ENCODE measurements at regions not wholly inside any gene's neighbourhood (a gene's known extent, or its start where the extent isn't known, plus 50 kb on each side); places are given as distances from the start of the nearest gene placed in this dataset.
A peak's percentile ranks its signal among the peaks of the same experiment; 100 is the strongest.

DNA sequence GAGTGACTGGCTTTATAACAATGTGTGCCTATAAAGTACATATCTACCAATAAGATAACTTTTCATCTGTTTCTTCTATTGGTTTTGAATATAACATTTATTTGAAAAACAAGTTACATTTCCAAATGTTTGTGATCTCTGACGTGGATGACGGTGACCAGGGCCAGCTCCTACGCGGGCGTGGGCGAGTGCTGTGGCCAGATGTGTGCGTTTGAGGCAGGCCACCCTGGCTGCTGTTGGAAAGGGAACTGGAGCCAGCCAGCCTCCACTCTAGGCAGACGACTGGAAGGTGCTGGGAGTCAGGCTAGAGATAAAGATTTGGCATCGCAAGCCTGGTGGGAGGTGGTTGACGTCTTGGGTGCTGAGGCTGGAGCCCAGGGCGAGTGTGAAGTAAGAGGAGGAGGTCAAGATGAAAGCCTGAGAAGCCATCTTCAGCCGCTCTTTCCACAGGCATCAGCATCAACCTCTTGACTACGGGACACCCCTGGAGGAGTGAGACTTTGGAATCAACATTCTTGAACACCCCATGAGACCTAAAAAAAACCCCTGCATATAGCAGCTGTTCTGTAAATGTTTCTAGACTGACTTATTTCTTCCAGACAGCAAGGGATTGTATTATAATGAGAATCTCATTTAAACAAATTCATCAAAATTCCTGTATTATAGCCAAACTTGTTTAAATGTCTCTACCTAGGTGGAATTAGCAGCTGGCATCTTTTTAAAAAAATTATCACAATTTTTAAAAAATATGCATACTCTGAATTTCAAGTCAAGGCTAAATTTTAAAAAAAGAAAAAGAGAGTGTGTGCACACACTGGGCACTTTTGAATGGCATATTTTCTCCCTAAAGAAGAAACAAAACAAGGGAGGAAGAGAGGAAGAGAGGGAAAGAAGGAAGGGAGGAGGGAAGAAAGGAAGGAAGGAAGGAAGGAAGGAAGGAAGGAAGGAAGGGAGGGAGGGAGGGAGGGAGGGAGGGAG, 112.5 kb upstream of the SLC44A3 start:
- no peak for DNase-seq

DNA sequence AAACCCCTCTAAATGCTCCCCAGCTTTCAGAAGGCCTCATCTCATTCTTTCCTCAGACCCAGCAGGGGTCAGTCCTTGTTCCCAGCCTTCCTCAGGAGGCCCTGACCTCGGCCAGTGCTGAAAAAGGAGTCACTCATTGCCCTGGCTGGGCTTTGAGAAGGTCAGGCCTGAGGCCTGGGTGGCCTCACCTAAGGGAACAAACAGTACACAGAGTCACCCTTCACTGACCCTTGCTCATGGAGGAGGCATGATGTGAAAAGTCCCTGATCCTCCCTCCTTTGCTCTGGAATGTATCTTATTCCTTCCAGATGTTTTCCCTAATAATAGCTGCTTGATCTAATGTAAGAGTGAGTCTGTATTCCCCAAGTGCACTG, 117.7 kb upstream of the SLC44A3 start:
- DNase-seq = no peak

DNA sequence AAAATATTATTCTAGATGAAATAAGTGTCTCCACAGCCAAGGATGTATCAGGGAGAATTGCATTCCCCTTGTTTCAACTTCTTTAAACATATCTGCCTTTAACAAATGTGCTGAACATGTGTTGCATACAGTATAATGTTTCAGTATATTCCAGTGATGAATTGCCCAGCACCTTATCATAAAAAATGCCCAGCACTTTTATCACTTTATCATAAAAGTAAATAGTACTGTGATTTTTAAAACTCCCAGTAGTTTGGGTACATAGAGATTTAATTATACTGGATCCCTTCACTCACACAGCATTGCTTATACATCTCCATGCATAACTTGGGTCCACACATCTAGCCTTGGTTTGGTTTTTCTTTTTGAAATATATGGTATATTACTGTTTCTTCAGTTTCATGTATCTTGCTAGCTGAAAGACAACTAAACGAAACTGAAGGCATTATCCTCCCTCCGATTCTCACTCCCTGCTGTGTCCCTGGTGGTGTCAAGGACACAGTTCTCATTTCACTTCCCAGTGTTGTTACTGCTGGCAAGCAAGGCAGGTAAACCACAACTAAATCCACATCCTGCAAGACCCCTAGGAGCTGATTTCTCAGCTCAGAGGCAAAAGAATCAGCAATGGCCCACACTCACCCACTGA, 118.2 kb upstream of the SLC44A3 start:
- no peak for DNase-seq

DNA sequence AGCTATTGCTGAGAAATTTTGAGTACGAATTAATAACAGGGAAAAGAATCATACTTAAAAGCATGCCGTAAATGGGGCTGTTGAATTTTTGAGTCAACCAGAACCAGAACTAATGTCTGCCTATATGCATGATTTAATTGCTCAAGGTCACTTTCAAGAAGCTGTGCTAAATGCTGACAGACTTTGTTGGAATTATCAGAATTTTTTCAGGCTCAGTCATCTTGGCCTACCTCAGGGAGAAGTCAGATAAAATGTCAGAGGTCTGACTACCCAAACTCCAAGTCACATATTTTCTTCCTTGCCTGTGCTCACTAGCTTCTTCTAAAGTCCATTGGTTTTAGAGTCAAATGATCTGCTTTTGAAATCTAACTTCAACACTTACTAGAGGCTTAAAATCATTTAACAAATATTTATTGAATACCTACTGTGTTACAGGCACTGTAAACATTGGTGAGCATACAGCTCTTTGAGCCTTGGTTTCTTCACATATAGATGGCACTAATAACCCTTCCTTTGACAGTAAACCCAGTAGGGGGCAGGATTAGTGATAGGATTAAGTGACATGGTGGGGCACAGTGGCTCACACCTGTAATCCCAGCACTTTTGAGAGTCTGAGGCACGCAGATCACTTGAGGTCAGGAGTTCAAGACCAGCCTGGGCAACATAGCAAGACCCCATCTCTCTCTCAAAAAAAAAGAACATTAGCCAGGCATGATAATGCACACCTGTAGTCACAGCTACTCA, 121.2 kb upstream of the SLC44A3 start:
- DNase-seq = peak; percentile 33

DNA sequence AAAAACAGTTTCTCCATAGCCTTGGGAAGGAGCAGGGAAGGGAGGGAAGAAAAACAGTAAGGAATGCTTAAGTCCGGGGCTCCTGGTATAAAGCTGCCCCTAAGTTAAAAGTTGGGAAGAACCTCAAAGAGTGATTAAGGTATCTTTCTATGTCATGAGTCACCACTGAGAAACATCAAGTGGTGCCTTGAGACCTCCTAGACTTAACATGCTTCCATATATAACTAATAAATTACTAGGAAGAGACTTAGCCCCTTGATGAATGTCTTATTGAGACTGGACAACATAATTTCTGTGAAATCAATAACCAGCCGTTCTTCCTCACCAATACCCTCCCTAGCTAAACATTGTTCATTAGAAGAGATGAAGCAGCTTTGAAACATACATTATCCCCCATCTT, 121.8 kb upstream of the SLC44A3 start:
- DNase-seq = peak; percentile 43

DNA sequence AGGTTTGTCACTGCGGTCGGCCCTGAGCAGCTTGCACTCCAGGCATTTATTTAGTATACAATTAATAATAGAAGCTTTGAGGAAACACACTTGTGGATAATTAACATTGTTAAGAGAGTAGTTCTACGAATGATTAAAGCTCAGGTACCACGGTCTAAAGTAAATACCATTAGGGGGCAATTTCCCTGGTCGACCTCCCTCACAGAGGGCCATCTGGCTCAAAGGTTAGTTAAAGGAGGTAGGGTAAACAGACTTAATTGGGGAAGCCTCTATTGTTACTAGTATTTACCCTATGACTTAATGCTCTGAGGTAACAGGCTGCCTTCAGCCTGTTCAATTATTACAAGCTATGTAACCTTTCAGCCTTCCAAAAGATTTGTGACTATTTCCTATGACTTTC, 122.3 kb upstream of the SLC44A3 start:
- peak; percentile 84 for DNase-seq

DNA sequence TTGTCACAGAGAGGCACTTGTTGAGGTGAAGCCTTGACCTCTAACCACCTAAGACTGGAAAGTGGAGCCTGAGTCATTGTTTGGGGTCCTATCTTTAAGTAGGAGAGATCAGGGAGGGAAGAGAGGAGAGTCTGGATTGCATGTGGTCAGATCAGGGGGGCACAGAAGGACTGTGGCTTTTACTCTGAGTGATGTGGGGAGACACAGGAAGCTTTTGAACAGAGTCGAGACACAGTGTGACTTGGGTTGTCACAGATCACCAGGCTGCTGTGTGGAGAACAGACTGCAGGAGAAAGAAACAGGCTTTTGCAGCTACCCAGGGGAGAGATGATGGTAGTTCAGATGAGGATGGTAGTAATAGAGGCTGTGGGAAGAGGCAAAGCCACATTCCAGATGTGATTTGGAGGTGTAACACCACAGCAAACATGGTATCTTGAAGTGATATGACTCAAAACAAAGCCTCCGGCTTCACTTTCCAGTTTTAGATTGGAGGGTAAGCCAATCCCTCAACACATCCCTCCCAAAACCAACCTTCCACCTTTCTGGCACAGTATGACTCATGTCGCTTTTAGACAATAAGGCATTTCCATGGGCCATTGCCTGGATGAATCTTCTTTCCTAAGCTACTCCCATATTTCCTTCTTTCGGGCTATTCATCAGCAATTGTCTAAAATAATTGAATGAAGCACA, 125.8 kb upstream of the SLC44A3 start:
- no peak for DNase-seq

DNA sequence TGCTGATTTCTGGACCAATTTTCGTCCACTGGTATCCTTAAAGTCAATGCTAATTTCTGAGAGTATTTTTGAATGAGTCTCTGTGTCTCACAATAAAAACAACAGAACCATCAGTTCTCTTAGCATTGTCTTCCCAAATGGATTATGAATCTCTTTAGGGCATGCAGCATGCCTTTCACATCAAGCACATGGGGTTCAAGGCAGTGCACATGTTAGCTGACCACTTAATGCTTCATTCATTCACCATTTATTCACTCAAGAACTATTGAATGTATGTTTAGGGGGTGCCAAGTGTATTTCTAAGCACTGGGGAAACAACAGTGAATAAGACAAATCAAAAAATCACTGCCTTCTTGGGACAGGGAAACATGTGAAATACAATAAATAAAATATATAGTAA, 126.7 kb upstream of the SLC44A3 start:
- DNase-seq = no peak

DNA sequence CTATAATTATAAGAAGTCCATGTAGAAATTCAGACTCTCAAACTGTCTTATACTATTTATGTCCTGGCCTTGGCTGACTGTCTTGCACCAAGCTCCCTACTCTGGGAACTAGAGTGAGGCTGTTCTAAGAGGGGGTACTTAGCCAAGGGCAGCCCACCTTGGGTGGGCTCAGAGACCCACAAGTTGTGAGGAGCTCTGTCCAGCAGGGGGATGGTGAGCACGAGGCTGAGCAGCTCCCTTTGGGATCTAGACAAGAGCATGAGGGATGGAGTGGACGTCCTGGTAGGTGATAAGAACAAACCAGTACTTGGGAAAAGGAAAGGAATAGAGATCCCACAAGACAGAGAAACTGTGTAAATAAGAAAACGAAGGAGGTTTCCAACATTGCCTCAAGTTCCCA, 127.1 kb upstream of the SLC44A3 start:
- DNase-seq = no peak

DNA sequence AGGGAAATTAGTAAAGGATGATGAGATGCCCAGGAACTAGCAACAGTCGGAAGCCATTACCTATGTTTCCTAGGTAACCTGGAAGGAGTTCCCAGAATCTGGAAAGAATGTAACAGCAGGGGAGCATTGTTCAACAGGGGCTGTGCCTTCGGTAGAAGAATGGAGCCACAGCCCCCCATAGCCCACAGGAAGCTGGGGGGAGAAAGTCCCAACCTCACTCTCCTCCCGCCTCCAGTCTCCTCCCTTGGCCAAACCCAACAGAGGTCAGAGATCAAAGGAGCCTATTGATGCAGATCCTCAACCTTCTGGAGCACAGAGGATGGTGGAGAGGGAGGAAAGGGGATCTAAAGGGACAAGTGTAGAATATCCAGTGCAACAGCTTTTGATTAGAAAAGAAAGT, 131.5 kb upstream of the SLC44A3 start:
- no peak for DNase-seq

DNA sequence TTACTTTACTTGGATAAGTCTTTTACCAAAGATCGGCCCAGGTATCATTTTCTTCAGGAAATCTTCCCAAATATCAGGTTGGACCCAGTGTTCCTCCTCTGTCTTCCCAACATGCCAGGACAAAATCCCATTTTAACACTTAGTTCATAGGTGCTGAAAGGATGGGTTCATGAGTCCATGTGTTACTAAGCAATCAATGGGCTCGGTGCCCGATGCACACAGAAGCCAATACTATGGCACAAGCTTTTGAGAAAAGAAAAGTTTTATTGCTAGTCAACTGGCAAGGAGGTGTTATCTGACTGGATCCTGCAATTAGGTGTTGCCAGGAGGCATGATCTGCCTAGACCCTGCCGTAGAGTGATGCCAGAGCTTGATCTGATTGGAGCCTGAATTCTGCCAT, 133.3 kb upstream of the SLC44A3 start:
- DNase-seq = no peak

DNA sequence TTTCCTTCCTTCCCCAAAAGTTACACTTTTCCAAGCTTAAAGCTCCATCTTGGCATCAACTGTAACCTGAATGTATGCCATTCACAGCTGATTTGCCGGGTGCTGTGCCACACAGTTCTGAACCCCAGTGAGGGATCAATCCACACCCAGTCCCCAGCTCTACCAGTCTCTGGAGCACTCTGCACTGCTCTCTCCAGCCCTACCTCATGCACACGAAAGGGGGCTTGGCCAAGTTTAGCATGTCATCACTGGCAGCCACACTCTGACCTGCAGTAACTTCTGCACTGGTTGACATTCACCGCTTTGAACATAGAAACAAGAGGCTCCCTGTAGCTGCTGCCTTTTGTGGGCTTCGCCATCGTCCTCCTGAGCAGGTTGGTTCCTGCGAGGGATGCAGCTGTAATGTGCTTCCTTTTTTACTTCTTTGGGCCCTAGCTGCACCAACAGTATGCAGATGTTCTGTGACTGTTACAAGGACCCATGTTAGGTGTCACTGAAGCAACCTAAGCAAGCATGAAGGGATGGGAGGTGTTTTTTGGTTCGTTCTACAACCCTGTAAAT, 135.4 kb upstream of the SLC44A3 start:
- no peak for DNase-seq

DNA sequence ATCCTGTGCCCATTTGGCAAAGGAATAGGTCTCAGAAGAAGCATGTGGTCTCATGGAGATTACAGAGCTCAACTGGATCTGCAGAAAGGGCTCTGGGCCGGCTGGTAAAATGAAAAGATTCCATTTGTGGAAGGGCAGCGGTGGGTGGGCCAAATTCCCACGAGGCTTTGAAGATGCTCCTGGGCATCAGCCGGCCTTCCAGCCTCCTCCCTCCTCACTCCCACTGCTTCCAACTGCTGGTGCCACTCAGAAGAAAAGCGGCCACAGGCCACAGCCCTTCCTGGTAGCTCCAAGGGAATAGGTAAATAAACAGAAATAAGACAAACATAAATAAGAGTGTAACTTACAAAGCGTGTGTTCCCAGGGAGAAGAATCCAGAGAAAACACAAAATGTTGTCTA, 136.3 kb upstream of the SLC44A3 start:
- DNase-seq = no peak

DNA sequence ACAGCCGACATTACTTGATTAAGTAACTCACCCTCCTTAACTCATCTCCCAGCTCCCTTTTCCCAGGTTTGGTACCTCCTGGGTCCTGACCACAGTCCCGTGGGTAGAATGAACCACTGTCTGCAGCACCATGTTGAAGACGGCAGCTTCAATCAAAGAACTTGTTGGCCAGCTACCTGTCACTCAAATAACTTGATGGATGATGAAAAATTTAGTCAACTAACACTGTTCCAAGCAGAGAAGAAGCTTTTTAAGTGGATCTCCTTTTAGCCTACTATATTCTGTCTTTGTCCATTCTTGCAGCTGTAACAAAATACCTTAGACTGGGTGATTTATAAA, 138.4 kb upstream of the F3 start:
- no peak for DNase-seq

DNA sequence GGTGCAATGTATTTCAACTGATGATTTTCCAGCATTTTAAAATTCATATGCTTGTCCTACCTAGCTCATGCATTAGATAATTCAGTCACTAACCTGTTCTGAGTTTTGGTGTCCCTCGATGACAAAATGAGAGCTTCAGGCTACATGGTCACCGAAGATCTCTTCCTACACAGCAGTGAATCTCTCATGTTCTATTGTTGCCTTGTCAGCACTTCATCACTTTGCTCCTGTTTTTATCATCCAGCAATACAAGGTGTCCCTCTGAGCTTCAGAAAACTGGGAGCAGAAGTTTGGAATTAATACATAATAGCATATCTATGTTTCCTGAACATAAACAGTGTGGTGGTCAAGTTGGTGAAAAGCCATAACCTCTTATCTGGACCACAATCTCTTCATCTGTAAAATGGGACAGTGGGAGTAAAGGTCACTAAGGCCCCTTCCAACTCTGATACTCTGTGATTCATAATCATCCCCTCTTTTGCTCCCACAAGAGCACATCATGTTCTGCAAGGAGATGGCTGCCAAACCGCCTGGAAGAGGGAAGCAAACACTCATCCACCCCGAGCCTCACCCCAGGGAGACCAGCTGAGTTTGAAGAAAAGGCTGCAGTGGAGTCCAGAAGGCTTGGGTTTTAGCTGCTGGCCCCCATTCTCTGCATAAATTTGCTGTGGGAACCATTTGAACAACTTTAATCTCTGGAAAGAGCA, 137.9 kb upstream of the F3 start:
- DNase-seq = no peak

DNA sequence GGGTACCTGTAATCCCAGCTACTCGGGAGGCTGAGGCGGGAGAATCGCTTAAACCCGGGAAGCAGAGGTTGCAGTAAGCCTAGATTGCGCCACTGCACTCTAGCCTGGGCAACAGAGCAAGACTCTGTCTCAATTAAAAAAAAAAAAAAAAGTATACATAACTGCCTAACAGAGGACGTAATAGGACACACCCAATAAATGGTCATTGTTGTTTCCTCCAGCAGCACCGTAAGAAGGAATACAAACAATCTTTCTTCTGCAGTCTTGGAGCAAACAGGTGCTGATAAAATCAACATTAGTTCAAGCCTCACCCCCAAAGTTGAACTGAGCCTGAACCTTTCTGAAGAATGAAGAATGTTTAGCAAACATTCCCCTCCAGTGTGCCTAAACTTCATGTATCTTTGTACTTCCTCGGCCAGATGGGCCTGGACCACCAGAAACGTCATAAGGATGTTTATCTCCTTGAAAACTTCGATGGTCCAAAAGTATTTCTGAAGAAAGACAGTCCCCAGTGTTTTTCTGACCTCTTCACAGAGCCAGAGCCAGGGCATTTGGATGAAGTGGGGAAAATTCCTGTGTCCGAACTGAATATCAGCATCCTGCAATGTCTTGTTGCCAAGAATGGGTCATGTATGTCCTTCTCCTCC, 136.8 kb upstream of the F3 start:
- DNase-seq = no peak

DNA sequence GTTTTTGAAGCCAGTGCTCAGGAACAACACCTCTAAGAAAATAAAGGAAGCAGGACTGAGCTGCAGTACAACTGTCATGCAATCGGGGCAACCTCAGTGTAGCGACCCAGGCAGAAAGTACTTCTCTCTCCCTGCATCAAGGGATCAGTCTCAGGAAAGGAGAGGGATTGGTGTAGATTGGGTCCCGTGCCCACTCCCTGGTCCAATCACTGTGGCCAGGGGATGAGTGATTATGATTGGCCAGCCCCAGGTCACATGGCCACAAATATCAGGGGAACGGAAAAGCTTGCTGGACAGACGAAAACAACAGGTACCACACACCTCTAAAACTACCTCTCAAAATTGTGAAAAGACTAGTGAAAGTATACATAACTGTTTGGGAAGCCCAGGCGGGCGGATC, 136.2 kb upstream of the F3 start:
- no peak for DNase-seq

DNA sequence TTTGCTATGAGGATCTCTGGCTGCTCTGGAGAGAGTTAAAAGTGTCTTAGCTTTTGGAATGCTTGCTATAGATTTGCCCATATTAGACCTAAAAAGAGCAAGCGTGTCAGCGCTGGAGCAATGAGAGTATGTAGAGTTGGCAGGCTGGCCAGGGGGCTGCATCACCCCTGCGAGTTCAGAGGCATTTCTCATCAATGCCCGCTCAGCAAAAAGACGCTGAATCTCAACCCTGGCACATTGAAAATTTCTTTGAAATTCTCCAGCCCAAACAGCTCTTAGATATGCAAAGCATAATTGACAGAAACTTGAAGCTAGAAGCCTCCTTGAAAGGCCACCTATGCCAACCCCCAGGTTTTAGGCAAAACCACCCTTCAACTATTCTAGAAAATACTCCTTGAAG, 135.5 kb upstream of the F3 start:
- no peak for DNase-seq

DNA sequence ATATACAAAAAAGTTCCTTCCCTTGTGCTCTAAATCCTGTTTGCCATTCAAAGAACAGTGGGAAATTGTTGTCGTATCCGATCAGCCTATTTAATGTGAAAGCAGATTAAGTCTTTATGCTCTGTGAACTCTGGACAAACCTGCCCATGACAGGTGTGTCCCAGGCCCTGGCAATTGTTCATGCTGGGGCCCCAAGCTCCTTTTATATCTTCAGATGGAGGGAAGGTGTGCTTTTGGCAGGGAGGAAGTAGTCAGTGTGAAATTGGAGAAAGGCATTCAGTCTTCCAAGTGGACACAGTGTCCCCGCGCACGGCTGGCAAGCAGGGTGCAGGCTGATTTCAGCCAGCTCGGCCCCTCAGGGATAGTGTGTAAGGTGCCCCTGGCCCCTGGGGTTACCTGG, 135.1 kb upstream of the F3 start:
- no peak for DNase-seq

DNA sequence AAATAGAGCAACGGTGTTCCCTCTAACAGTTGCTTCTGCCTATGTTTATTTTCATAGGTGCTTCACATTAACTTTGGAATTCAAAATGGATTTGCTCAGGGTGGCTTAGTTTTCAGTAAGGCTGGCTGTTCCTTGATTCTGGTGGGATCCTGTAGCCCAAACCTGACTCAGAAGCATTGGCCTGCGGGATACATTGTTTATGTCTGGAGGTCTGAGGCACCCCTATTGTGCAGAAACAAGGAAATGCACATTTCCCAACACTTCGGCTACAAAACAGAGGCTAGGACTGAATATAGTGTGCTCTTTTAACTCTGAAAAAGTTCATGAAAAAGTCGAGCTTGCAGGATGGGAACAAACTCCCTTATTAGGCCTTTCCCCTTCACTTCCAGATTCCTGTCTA, 133.8 kb upstream of the F3 start:
- no peak for DNase-seq

DNA sequence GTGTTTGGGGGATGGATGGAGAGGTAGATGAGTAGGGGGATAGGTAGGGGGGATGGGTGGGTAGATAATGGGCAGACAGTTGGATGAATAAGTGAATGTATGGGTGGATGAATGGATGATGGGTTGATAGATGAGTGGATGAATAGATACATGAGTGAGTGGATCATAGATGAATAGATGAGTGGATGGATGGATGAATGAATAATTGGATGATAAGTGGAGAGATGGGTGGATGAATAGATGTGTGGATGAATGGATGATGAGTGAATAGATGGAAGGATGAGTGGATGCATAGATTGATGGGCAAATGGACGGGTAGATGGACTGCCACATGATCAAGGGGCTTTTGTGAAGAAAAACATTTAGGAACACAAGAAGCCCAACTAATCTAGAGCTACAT, 133.3 kb upstream of the F3 start:
- DNase-seq = no peak

DNA sequence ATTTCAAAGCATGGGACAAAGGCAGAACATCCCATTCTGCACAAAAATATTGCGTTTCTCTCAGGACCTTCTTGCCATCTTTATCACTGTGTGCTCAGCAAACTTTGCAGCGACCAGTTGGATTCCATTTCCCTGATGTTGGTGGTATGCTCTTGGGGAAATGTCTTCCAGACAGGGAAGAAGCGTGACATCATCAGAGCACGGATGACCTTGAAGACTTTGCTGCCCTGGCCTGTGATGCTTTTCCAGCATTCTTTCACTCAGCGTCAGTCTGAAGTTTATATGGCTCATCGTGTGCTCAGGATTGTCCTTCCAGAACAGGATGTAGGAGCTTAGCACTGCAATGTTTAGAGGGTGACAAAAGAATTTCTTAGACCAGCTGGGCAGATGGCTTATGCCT, 131.4 kb upstream of the F3 start:
- DNase-seq = no peak
